Kidney (tissue), 13 donors: ENCODE measurements at regions not wholly inside any gene's neighbourhood (a gene's known extent, or its start where the extent isn't known, plus 50 kb on each side); places are given as distances from the start of the nearest gene placed in this dataset.

Source experiments
- DNase-seq, 5 donors: peaks; one replicate each; pipeline ENCODE4 v3.0.0-alpha.2; 2013 to 2020
- FAIRE-seq: peaks from 2 replicates; lab custom pipeline; 2012; peaks lifted over from hg19 to GRCh38; lab: Jason Lieb, UNC
- H3K27ac ChIP-seq, 2 donors: one replicate each; pipeline ENCODE4 v1.7.0; 2013; ENCODE audit warnings: low read depth in 2 of 2, low read length in 2 of 2, inconsistent platforms in 1 of 2
- H3K27me3 ChIP-seq: one replicate; pipeline ENCODE4 v1.7.1; 2013; ENCODE audit warnings: low read length, inconsistent platforms; ENCODE audit not compliant: control insufficient read depth, insufficient read depth
- H3K36me3 ChIP-seq, 3 donors: one replicate each; pipeline versions ENCODE4 v1.7.0 to v1.7.1; 2013; ENCODE audit warnings: low read length in 3 of 3, control low read depth in 1 of 3, inconsistent platforms in 1 of 3; ENCODE audit not compliant: insufficient read depth in 3 of 3, control insufficient read depth in 2 of 3
- H3K4me1 ChIP-seq, 3 donors: one replicate each; pipeline versions ENCODE4 v1.7.0 to v1.7.1; 2013; ENCODE audit warnings: low read length in 3 of 3, inconsistent platforms in 1 of 3, low read depth in 1 of 3; ENCODE audit not compliant: control insufficient read depth in 2 of 3, insufficient read depth in 2 of 3
- H3K4me3 ChIP-seq, 3 donors: one replicate each; pipeline versions ENCODE4 v1.7.0 to v1.8.1; 2013; ENCODE audit warnings: low read length in 3 of 3, control low read depth in 1 of 3, inconsistent platforms in 1 of 3
- H3K9ac ChIP-seq, 3 donors: one replicate each; pipeline versions ENCODE4 v1.7.0 to v1.7.1; 2013; ENCODE audit warnings: low read length in 3 of 3, control low read depth in 1 of 3, inconsistent platforms in 1 of 3
- H3K9me3 ChIP-seq, 3 donors: one replicate each; pipeline versions ENCODE4 v1.7.0 to v1.7.1; 2013; ENCODE audit warnings: low read length in 3 of 3, control low read depth in 1 of 3, inconsistent platforms in 1 of 3; ENCODE audit not compliant: control insufficient read depth in 2 of 3, insufficient read depth in 1 of 3
- intact Hi-C: fragments of 100-400 bp; cut with DNase I; formaldehyde crosslinking; loops from one replicate; pipeline ENCODE4 v1.11.1; 2022
- TF ChIP-seq, protein P1 (sequence below): IDR thresholded peaks from 3 replicates; pipeline ENCODE4 v1.5.1; 2012; ENCODE audit warnings: mild to moderate bottlenecking, moderate library complexity, borderline replicate concordance; ENCODE audit not compliant: insufficient read depth; ENCODE audit errors: extremely low read depth
- donor health status: control.
- donor health status: control.
- donor health status: control.
- donor health status: control.
- donor health status: control.
- donor health status: DM: yes; HTN: yes; CAD: no.
- donor health status: Normal renal cell carcinoma (clear cell type).

DNA sequence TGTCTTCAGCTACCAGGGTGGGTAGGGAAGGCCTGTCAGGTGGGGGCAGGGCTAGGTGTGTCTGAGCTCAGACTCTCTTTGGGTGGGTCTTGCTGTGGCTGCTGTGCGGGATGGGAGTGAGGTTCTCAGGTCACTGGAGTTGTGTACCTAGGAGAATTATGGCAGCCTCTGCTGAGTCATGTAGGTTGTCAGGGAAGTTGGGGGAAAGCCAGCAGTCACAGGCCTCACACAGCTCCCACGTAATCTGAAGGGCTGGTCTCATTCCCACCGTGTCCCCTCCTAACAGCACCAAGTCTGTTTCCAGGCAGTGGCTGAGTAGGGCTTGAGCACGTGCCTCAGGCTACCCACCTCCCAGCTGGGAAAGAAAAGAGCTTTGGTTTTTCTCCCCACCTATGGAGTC lies 67.0 kb downstream of the CHCHD4 start:
- Histone ChIP-seq H3K27me3 (no peaks in the 10 kb centered on the region), H3K9ac (no peak overlapping the region), H3K4me1 (no peaks in the 10 kb centered on the region), H3K9me3 (peaks cover 0 to 3% (median 0%) of the 10 kb centered on the region in 3 donors), H3K27ac (no peak overlapping the region), H3K4me3 (no peak overlapping the region), H3K36me3 (no peaks in the 10 kb centered on the region)
- DNase-seq (no peak), FAIRE-seq (no peak)
- TF ChIP-seq, protein P1, sequence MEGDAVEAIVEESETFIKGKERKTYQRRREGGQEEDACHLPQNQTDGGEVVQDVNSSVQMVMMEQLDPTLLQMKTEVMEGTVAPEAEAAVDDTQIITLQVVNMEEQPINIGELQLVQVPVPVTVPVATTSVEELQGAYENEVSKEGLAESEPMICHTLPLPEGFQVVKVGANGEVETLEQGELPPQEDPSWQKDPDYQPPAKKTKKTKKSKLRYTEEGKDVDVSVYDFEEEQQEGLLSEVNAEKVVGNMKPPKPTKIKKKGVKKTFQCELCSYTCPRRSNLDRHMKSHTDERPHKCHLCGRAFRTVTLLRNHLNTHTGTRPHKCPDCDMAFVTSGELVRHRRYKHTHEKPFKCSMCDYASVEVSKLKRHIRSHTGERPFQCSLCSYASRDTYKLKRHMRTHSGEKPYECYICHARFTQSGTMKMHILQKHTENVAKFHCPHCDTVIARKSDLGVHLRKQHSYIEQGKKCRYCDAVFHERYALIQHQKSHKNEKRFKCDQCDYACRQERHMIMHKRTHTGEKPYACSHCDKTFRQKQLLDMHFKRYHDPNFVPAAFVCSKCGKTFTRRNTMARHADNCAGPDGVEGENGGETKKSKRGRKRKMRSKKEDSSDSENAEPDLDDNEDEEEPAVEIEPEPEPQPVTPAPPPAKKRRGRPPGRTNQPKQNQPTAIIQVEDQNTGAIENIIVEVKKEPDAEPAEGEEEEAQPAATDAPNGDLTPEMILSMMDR: no peak
- intact Hi-C loops: no loop called here

DNA sequence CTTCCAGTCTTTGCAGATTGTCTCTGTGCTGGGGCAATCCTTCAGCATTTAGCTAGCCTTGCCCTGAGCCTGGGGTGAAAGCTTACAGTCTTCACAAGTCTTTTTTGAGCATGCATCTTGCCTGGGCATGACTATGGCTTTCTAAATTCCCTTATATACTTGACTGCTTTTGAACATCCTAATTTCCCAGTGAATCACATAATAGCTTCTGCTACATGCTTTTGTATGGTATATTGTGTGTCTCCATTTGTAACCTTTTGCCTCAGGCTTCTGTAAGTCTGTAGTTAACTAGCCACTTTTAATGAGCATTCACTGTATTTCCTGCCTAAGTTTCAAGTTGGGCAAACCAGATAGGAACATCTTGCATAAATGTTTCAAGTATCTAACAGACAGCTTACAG lies 76.8 kb downstream of the CHCHD4 start:
- Histone ChIP-seq H3K4me3 (no peak overlapping the region), H3K27ac (no peak overlapping the region), H3K27me3 (no peaks in the 10 kb centered on the region), H3K9ac (no peak overlapping the region), H3K36me3 (no peaks in the 10 kb centered on the region), H3K9me3 (no peaks in the 10 kb centered on the region), H3K4me1 (no peaks in the 10 kb centered on the region)
- DNase-seq: no peak
- no peak for FAIRE-seq
- intact Hi-C loops: no loop called here
- TF ChIP-seq, protein P1: no peak

DNA sequence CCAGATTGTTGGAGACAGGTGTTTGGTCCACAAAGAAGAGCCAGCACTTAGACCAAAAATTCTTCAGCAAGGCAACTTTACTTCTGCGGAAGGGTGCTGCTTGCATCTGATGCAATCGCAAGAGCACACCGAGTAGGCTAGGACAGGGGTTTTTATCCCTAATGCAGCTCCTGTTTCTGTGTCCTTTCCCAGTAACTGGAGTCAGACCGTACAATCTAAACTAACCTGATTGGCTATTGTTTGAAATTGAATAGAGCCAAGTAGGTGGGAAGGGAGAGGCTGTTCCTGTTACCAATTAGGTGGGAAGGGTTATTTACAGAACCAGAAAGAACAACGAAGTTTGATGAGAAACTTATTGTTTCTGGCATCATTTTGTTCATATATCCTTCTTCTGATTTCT lies 77.6 kb downstream of the CHCHD4 start:
- TF ChIP-seq, protein P1: no peak
- Histone ChIP-seq H3K9me3 (no peaks in the 10 kb centered on the region), H3K9ac (no peak overlapping the region), H3K4me1 (no peaks in the 10 kb centered on the region), H3K27me3 (no peaks in the 10 kb centered on the region), H3K27ac (no peak overlapping the region), H3K36me3 (no peaks in the 10 kb centered on the region), H3K4me3 (no peak overlapping the region)
- DNase-seq: no peak
- no peak for FAIRE-seq
- intact Hi-C loops: no loop called here

- Histone ChIP-seq H3K9me3 (no peaks in the 10 kb centered on the region), H3K27me3 (no peaks in the 10 kb centered on the region), H3K36me3 (no peaks in the 10 kb centered on the region), H3K4me1 (no peaks in the 10 kb centered on the region), H3K27ac (no peak overlapping the region), H3K9ac (no peak overlapping the region), H3K4me3 (no peak overlapping the region)
- intact Hi-C loops: no loop called here
- no peak for DNase-seq
- FAIRE-seq: no peak
- TF ChIP-seq, protein P1: no peak
Measured at GRCh38 chr3:14042680-14043079, 82.0 kb downstream of the CHCHD4 start.
